Right lobe of liver (tissue), 6 donors: ENCODE measurements at regions not wholly inside any gene's neighbourhood (a gene's known extent, or its start where the extent isn't known, plus 50 kb on each side); places are given as distances from the start of the nearest gene placed in this dataset.

ENCODE experiments used
- ATAC-seq, 4 donors: fragments of 200-7000 bp; cut with Tn5 transposase; one replicate each; pipeline ENCODE4 v1.9.1; 2020; ENCODE audit warnings: mild to moderate bottlenecking in 4 of 4, moderate library complexity in 4 of 4
- DNase-seq, 3 donors: peaks; one replicate each; pipeline ENCODE4 v3.0.0-alpha.2; 2020
- H3K27ac ChIP-seq, 3 donors: fragments of 200-600 bp; one replicate each; pipeline ENCODE4 v1.8.0; 2022
- H3K27me3 ChIP-seq, 2 donors: fragments of 200-600 bp; one replicate each; pipeline ENCODE4 v1.8.0; 2022
- H3K36me3 ChIP-seq, 4 donors: fragments of 200-600 bp; sonication (generic) in 1 of 4; one replicate each; pipeline versions ENCODE4 v1.5.1 to v1.8.0; 2017 to 2022; ENCODE audit warnings: control low read depth in 1 of 4
- H3K4me1 ChIP-seq, 4 donors: fragments of 200-600 bp; sonication (generic) in 1 of 4; one replicate each; pipeline versions ENCODE4 v1.5.1 to v1.8.0; 2017 to 2022; ENCODE audit warnings: control low read depth in 1 of 4
- H3K4me3 ChIP-seq, 3 donors: fragments of 200-600 bp; one replicate each; pipeline ENCODE4 v1.8.0; 2022
- H3K9me3 ChIP-seq, 4 donors: fragments of 200-600 bp; sonication (generic) in 1 of 4; one replicate each; pipeline versions ENCODE4 v1.5.1 to v1.8.0; 2017 to 2022; ENCODE audit warnings: control low read depth in 1 of 4
- POLR2A ChIP-seq: fragments of 450-650 bp; IDR thresholded peaks from one replicate; pipeline ENCODE4 v1.6.1; 2017; ENCODE audit warnings: antibody characterized with exemption, mild to moderate bottlenecking
- WGBS: methylation state at CpG from one replicate; pipeline ENCODE4 v1.1.6; 2018; ENCODE audit warnings: low coverage, low lambda C conversion rate; ENCODE audit not compliant: insufficient coverage; ENCODE audit errors: missing lambda C conversion rate; 5-methylcytosine and 5-hydroxymethylcytosine counted together
- intact Hi-C, 2 donors: fragments of 100-400 bp; cut with DNase I; formaldehyde crosslinking; loops; one replicate each; pipeline versions ENCODE4 v1.11.2 to v1.14.1; 2022
- TF ChIP-seq, protein P1 (sequence below), 4 donors: fragments of 200-600 bp in 3 of 4; fragments of 450-650 bp in 1 of 4; IDR thresholded peaks; one replicate each; pipeline versions ENCODE4 v1.5.1 to v1.8.0; 2016 to 2022; ENCODE audit warnings: antibody characterized with exemption in 4 of 4, mild to moderate bottlenecking in 2 of 4
- donor health status: DM: no; HTN: yes; CAD: no.
- donor health status: DM: no; HTN: no; CAD: no.
- donor health status: DM: no; HTN: no; CAD: no.
- donor health status: DM: no; HTN: yes; CAD: no.
- donor health status: DM: no; HTN: yes; CAD: no.

DNA sequence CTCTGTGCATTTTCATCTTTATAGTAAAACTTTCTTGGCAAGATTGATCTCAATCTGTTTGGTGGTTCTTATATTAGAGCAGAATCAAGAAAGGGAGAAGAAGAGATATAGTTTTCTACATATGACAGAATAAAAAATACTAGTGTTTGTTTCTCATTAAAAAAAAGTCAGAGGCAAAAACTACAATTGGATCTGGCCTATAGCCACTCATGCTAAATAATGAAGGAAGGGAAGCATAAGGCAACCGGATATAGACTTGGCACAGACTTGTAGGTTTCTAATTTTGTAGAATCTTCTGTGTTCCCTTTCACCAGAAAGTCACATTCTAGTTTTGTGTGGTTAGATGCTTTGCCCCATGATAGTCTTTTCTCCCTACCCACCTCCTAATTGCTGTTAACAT, 306.2 kb downstream of the PIK3R1 start:
- no peak for ATAC-seq
- no peak for DNase-seq
- Histone ChIP-seq H3K27ac (no peak overlapping the region), H3K4me3 (no peak overlapping the region), H3K4me1 (no peaks in the 10 kb centered on the region), H3K9me3 (no peaks in the 10 kb centered on the region), H3K36me3 (no peaks in the 10 kb centered on the region), H3K27me3 (no peaks in the 10 kb centered on the region)
- WGBS, result 36% methylated on average over 1 of the region's 1 CpG
- TF ChIP-seq, protein P1, sequence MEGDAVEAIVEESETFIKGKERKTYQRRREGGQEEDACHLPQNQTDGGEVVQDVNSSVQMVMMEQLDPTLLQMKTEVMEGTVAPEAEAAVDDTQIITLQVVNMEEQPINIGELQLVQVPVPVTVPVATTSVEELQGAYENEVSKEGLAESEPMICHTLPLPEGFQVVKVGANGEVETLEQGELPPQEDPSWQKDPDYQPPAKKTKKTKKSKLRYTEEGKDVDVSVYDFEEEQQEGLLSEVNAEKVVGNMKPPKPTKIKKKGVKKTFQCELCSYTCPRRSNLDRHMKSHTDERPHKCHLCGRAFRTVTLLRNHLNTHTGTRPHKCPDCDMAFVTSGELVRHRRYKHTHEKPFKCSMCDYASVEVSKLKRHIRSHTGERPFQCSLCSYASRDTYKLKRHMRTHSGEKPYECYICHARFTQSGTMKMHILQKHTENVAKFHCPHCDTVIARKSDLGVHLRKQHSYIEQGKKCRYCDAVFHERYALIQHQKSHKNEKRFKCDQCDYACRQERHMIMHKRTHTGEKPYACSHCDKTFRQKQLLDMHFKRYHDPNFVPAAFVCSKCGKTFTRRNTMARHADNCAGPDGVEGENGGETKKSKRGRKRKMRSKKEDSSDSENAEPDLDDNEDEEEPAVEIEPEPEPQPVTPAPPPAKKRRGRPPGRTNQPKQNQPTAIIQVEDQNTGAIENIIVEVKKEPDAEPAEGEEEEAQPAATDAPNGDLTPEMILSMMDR (IDR thresholded peaks at IDR 0.05), result no peak
- no peak for TF ChIP-seq POLR2A
- intact Hi-C loops, result no loop called here

DNA sequence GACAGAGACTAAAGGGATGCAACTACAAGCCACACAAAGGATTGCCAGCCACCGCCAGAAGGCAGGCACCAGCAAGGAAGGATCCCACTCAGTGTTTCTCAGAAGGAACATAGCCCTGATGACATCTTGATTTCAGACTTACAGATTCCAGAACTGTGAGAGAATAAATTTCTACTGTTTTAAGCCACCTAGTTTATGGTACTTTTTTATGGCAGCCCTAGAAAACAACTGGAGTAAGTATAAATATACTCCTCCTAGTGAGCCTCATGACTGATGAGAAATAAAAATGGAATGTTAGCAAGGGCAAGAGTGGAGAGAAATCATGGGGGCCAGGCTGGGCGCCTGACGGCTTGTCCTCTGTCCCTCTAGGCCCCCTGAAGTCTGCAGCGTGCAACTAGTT, 307.3 kb downstream of the PIK3R1 start:
- no peak overlapping the region for H3K27ac ChIP-seq
- no peak for TF ChIP-seq POLR2A
- TF ChIP-seq, protein P1 (IDR thresholded peaks at IDR 0.05), result no peak
- 100% methylated on average over 4 of the region's 4 CpGs for WGBS

DNA sequence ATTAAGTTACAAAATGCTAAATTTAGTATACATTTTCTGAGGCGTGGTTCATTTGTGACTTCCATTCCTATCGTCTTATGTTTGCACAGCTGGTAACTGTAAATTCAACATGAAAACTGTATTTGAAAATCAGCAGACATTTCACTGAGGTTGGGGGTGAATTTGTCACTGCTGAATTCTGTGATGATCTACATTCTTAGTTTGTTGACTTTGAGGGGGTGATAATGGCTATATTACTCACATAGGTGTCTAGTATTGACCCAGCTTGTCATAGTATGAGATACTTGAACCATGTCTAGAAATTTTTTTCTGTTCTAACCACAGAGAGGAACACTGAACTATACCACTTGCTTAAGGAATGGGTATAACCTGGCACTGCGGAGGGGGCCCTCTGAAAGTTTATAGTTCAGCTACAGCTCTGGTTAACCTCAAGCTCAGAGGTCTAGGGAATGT, 313.3 kb downstream of the PIK3R1 start:
- Histone ChIP-seq H3K36me3 (no peaks in the 10 kb centered on the region), H3K9me3 (peaks cover 0 to 13% (median 0%) of the 10 kb centered on the region in 4 donors), H3K4me1 (peaks cover 0 to 12% (median 6%) of the 10 kb centered on the region in 4 donors), H3K27ac (no peak overlapping the region), H3K4me3 (no peak overlapping the region), H3K27me3 (no peaks in the 10 kb centered on the region)
- 63% methylated on average over 3 of the region's 3 CpGs for WGBS
- ATAC-seq (no peak), DNase-seq (no peak)
- TF ChIP-seq POLR2A, result no peak
- TF ChIP-seq, protein P1 (IDR thresholded peaks at IDR 0.05), result no peak
- intact Hi-C loops, result no loop called here

More for the DNA sequence above, 307.3 kb downstream of the PIK3R1 start:
- intact Hi-C loops, result no loop called here
- H3K4me3 ChIP-seq, result no peak overlapping the region
- H3K9me3 ChIP-seq, result peaks cover 0 to 5% (median 0%) of the 10 kb centered on the region in 4 donors
- no peaks in the 10 kb centered on the region for H3K4me1 ChIP-seq
- DNase-seq (no peak), ATAC-seq (no peak)
- no peaks in the 10 kb centered on the region for H3K36me3 ChIP-seq
- H3K27me3 ChIP-seq, result no peaks in the 10 kb centered on the region

DNA sequence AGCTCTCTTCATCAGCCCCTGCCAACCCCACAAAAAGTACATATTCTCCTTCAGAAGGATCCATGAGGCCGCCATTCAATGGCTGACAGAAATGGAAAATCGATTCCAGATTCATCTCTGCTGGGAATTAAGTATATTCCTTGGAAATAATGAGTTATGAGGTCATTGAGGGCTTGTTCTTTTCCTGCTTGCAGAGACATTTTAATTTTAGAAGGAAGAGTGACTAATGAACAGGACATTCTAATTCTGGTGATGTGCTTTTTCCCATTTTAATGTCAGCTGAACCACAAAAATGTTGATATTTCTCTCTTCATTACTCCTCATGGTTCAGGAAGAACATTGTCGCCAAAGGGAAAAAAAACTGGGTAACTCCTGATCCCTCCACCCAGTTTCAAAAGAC, 314.0 kb downstream of the PIK3R1 start:
- Histone ChIP-seq H3K27ac (no peak overlapping the region), H3K4me1 (peaks cover 0 to 14% (median 7%) of the 10 kb centered on the region in 4 donors), H3K4me3 (no peak overlapping the region), H3K27me3 (no peaks in the 10 kb centered on the region), H3K36me3 (no peaks in the 10 kb centered on the region), H3K9me3 (peaks cover 0 to 13% (median 0%) of the 10 kb centered on the region in 4 donors)
- intact Hi-C loops, result no loop called here
- ATAC-seq (no peak), DNase-seq (no peak)
- 66% methylated on average over 3 of the region's 3 CpGs for WGBS
- TF ChIP-seq, protein P1 (IDR thresholded peaks at IDR 0.05), result no peak
- TF ChIP-seq POLR2A, result no peak

DNA sequence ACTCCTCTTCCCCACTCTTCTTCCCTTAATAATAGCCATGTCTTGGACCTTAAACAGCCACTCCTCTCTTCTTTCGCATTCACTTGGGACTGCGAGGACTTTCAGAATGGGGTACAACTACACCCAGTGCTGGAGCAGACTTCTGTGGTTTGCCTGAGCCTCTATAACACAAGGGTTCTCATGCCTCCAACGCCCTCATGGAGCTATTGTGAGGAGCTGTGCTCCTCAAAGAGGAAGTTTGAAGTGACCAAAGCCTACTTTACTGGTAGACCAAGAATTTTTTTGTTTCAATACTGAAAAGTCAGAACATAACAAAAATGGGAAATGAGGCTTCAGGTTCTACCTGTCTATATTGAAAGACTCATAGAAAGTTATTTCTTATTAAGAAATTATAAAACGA, 316.4 kb downstream of the PIK3R1 start:
- intact Hi-C loops, result no loop called here
- Histone ChIP-seq H3K27ac (no peak overlapping the region), H3K9me3 (peaks cover 0 to 13% (median 0%) of the 10 kb centered on the region in 4 donors), H3K4me3 (no peak overlapping the region), H3K4me1 (peaks cover 0 to 20% (median 10%) of the 10 kb centered on the region in 4 donors), H3K27me3 (no peaks in the 10 kb centered on the region), H3K36me3 (no peaks in the 10 kb centered on the region)
- TF ChIP-seq POLR2A, result no peak
- TF ChIP-seq, protein P1 (IDR thresholded peaks at IDR 0.05), result no peak
- DNase-seq, result no peak
- WGBS, result 66% methylated on average over 2 of the region's 4 CpGs
- no peak for ATAC-seq
